ENCODE measurements at regions not wholly inside any gene's neighbourhood (a gene's known extent, or its start where the extent isn't known, plus 50 kb on each side); places are given as distances from the start of the nearest gene placed in this dataset.

GRCh38 chr18:40061086-40061485 is 1893.9 kb upstream of the PIK3C3 start:
- Histone ChIP-seq H3F3A (ENCODE audit: insufficient read depth, low read length) (no peaks in the 10 kb centered on the region), H3K9me2 (ENCODE audit: low read depth, low read length) (no peaks in the 10 kb centered on the region), H3K4me3 (ENCODE audit: low read depth, low read length, poor library complexity, severe bottlenecking) (no peak overlapping the region), H3K4me2 (ENCODE audit: low read length) (no peak overlapping the region), H3K27ac (ENCODE audit: low read depth, low read length, poor library complexity, severe bottlenecking) (no peak overlapping the region), H2AFZ (ENCODE audit: low read length) (no peak overlapping the region), H3K27me3 (ENCODE audit: insufficient read depth, low read length) (no peaks in the 10 kb centered on the region), H4K20me1 (ENCODE audit: insufficient read depth, low read length) (no peaks in the 10 kb centered on the region), H3K36me3 (ENCODE audit: insufficient read depth, low read length) (no peaks in the 10 kb centered on the region), H3K9me3 (ENCODE audit: low read length) (no peaks in the 10 kb centered on the region), H3K4me1 (ENCODE audit: insufficient read depth, low read length, severe bottlenecking) (no peaks in the 10 kb centered on the region), H3K9ac (ENCODE audit: low read length) (no peak overlapping the region), H3K79me2 (ENCODE audit: insufficient read depth, low read length) (no peaks in the 10 kb centered on the region)
- TF ChIP-seq EZH2 (IDR thresholded peaks at IDR 0.05; ENCODE audit: borderline replicate concordance, low read length) (no peak), CTCF (IDR thresholded peaks at IDR 0.05; ENCODE audit: low read length) (no peak)

DNA sequence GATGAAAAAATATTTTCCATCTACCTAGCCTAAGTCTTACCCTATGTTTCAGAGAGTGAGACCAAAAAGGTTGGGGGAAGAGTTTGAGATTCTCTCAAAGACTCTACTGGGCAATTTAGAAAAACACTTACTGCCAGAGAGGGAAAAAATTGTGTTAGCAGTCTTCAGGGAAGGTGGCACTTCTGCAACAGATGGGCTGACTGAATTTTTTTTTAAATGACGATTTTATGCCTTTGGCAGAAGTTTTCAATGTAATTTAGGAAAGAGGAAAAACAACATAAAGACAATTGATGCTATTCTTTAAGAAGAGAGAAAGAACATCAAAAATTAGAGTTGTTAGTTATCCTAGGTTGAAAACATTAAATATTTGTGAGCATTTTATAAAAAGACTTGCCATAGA is 1894.5 kb upstream of the PIK3C3 start:
- H3F3A ChIP-seq (ENCODE audit: insufficient read depth, low read length) = no peaks in the 10 kb centered on the region
- no peaks in the 10 kb centered on the region for H4K20me1 ChIP-seq (ENCODE audit: insufficient read depth, low read length)
- H3K27ac ChIP-seq (ENCODE audit: low read depth, low read length, poor library complexity, severe bottlenecking) = no peak overlapping the region
- H3K4me1 ChIP-seq (ENCODE audit: insufficient read depth, low read length, severe bottlenecking) = no peaks in the 10 kb centered on the region
- no peaks in the 10 kb centered on the region for H3K9me3 ChIP-seq (ENCODE audit: low read length)
- H3K4me3 ChIP-seq (ENCODE audit: low read depth, low read length, poor library complexity, severe bottlenecking) = no peak overlapping the region
- H3K36me3 ChIP-seq (ENCODE audit: insufficient read depth, low read length) = no peaks in the 10 kb centered on the region
- H3K27me3 ChIP-seq (ENCODE audit: insufficient read depth, low read length) = no peaks in the 10 kb centered on the region
- no peak overlapping the region for H3K4me2 ChIP-seq (ENCODE audit: low read length)
- no peak overlapping the region for H2AFZ ChIP-seq (ENCODE audit: low read length)
- H3K9me2 ChIP-seq (ENCODE audit: low read depth, low read length) = no peaks in the 10 kb centered on the region
- no peaks in the 10 kb centered on the region for H3K79me2 ChIP-seq (ENCODE audit: insufficient read depth, low read length)
- no peak overlapping the region for H3K9ac ChIP-seq (ENCODE audit: low read length)
- TF ChIP-seq EZH2 (IDR thresholded peaks at IDR 0.05; ENCODE audit: borderline replicate concordance, low read length) (no peak), CTCF (IDR thresholded peaks at IDR 0.05; ENCODE audit: low read length) (no peak)

DNA sequence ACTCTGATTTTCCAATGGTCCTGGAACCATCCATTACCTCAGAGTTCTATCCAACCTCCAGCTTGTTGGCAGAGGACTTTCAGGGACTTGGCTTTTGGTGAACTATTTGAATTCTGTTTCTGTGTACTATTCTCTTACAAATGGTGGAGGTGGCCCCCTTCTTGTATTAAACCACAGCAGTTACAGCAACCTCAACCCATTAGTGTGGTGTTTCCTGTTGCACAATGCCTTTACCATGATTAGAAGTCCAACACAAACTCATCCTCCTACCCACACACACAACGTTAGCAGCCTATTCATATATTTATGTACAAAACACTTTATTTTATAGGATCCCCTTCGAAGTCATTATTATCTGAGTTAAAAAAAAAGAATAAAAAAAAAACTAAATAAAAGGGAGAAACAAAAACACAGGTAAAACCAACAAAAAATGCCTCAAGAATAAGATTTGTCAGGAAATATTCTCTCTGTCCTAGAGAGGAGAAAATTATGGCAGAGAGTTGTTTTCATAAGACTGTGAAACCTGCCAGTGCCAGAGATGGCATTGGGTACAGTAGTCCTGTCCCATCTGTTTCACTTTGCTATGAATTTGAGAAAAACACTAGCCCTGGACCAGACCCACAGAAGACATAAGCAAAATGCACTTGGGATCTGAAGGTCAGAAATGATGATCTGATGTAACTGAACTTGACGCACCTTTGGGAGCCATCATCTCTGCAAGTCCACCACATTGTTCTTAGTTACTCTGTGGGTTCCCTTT is 1896.0 kb upstream of the PIK3C3 start:
- Histone ChIP-seq H2AFZ (ENCODE audit: low read length) (no peak overlapping the region), H3K9me3 (ENCODE audit: low read length) (no peaks in the 10 kb centered on the region), H3K27me3 (ENCODE audit: insufficient read depth, low read length) (no peaks in the 10 kb centered on the region), H4K20me1 (ENCODE audit: insufficient read depth, low read length) (no peaks in the 10 kb centered on the region), H3F3A (ENCODE audit: insufficient read depth, low read length) (no peaks in the 10 kb centered on the region), H3K4me2 (ENCODE audit: low read length) (no peak overlapping the region), H3K79me2 (ENCODE audit: insufficient read depth, low read length) (no peaks in the 10 kb centered on the region), H3K9me2 (ENCODE audit: low read depth, low read length) (no peaks in the 10 kb centered on the region), H3K36me3 (ENCODE audit: insufficient read depth, low read length) (no peaks in the 10 kb centered on the region), H3K27ac (ENCODE audit: low read depth, low read length, poor library complexity, severe bottlenecking) (no peak overlapping the region), H3K4me1 (ENCODE audit: insufficient read depth, low read length, severe bottlenecking) (no peaks in the 10 kb centered on the region), H3K4me3 (ENCODE audit: low read depth, low read length, poor library complexity, severe bottlenecking) (no peak overlapping the region), H3K9ac (ENCODE audit: low read length) (no peak overlapping the region)
- TF ChIP-seq EZH2 (IDR thresholded peaks at IDR 0.05; ENCODE audit: borderline replicate concordance, low read length) (no peak), CTCF (IDR thresholded peaks at IDR 0.05; ENCODE audit: low read length) (no peak)
